ENCODE measurements at regions not wholly inside any gene's neighbourhood (a gene's known extent, or its start where the extent isn't known, plus 50 kb on each side); places are given as distances from the start of the nearest gene placed in this dataset.

GRCh38 chr3:178048768-178049167 lies 487.5 kb upstream of the KCNMB2 start:
- DNase-seq = no peak

DNA sequence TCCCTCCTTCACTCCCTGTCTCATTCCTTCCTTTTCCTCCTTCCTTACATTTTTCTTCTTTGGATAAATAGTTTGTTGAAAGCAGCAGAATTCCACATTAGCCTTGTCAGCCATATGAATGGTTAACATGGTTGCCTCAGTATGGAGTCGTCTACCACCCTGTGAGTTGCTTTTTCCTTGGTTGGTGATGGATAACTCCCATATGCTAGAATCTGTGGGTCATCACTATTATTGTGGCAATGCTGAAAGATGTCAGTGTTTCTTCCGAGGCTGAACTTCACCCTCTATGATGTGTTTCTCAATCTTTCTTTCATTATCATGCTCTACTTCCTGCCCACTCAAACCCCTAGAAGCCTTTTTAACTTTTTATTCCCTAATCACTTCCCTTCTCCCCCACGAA lies 481.8 kb upstream of the KCNMB2 start:
- no peak for DNase-seq

- DNase-seq = no peak
Measured at GRCh38 chr3:178055939-178056338, 480.3 kb upstream of the KCNMB2 start.

DNA sequence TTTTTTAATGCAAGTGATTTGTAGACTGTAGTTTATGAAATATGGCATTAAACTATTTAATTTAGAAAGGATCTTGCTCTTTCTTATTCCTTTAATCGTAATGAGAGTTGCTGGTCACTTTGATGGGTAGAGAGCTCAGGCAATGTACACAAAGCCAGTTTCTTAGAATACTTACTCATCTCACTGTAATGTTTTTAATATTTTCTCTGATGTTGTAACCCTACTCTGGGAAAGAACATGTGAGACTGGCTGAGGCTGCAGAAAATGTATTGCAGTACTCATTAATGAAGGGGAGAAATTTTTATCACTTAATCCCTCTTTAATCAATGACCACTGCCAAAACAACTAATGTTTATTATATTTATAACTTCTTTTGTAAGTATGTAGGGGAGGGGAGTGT lies 479.4 kb upstream of the KCNMB2 start:
- DNase-seq = no peak

- DNase-seq = no peak
Measured at GRCh38 chr3:178058629-178059028, 477.6 kb upstream of the KCNMB2 start.

DNA sequence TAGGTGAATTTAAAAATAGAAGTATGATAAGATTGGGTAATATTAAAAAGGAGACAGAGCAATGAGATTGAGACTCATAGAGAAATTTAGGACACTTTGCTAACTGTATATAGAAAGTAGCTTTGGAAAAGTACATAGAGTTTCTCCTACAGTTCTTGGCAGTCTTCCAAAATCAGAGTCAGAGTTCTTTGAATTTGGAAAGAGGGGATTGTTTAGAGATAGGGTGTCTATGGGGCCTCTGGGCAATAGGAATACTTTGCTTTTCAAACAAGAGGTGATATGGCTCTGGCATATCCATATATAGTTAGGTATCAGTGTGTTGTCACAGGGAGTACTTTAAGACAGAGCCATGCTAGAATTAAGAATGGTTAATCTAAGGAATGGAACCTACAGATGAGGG lies 477.1 kb upstream of the KCNMB2 start:
- no peak for DNase-seq

DNA sequence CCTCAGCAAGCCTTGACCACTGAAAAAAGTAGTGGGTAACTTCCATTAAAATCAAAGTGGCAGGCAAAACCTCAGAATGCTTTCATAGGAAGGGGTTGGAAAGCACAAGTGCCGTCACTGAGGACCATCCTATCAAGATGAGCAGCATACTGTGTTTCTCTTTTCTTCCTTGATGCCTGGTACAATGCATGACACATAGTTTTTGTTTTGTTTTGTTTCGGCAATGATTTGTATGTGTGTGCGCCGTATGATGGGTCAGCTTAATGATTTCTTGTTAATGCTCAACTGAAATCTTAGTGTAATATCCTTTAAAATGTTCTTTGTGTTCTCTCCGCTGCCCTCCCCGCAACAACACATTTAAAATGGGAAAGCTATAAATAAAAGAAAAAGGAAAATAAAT lies 476.4 kb upstream of the KCNMB2 start:
- DNase-seq = no peak

- DNase-seq = no peak
Measured at GRCh38 chr3:178060407-178060806, 475.8 kb upstream of the KCNMB2 start.

DNA sequence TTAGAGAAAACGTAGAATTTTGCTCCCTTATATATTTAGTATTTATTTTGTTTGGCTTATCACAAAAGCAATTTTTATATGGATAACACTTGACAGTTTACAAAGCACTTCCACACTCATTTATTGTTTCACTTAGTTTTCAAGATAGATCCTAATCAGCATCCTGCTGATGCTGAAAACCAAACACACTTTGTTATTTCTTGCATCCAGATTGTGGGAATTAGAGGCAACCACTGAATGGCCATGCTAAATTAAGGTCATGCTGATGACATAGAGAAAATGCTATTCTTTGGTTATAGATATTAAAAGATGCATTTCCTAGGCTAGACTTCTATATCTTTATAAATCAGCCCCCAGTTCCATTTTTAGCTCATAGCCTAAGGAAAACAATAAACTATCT lies 474.1 kb upstream of the KCNMB2 start:
- DNase-seq = no peak

DNA sequence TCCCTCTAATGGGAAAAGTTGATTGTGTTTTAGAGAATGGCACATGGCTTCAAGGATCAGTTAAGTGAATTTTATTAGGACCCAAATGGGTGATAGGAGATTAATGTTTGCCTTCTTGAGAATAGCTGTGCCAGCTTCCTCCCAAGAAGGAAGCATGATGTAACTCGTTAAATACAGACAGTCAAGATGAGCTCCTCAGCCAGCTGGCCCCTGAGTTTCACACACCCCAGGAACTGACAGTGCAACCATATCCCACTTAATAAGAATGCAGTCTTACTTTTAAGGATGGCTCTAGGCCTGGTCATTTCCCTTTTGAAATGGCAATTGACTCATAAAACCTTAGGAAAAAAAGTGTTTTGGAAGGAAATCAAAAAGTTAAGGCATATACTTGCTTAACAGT lies 472.8 kb upstream of the KCNMB2 start:
- DNase-seq = no peak

- no peak for DNase-seq
Measured at GRCh38 chr3:178067721-178068120, 468.5 kb upstream of the KCNMB2 start.

DNA sequence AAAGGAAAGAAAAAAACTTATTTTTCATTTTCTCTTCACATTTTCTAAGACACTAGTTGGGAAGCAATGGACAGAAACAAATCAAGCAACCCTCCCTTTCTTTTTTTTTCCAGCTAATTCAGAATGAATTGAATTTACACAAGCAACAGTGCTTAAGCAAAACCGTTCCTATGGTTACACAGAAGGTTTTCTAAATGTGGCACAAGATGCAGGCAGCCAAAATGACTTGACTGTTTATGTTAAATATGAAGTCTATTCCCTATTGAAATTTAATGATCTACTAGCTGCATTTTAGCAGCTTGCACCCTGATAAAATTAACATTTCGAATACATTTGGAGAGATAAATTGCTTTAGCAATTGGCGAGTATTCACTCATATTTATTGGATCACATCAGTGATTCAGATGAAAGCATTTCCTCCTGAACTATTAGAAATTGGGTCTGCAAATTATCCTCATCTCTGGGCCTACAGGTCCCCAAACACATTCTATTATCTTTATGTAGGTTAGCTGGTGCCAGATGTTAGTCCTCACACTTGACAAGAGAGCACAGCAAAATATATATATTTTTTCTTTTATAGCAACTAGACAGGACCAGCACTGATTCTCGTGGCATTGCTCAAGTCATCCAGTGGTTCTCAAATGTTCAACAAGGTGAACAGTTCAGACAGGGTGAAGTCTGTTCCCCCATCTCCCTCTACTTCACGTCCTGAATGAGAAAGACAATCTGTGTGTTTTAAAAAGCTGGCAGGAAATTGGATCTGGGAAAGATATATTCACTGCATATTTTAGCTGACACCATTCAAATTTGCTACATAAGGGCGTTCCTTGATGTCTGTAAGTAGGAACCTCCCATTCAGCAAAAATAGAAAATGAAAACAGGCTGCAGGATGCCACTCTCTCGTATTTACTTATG lies 463.6 kb upstream of the KCNMB2 start:
- DNase-seq = no peak

GRCh38 chr3:178073366-178073765 lies 462.9 kb upstream of the KCNMB2 start:
- DNase-seq = no peak

DNA sequence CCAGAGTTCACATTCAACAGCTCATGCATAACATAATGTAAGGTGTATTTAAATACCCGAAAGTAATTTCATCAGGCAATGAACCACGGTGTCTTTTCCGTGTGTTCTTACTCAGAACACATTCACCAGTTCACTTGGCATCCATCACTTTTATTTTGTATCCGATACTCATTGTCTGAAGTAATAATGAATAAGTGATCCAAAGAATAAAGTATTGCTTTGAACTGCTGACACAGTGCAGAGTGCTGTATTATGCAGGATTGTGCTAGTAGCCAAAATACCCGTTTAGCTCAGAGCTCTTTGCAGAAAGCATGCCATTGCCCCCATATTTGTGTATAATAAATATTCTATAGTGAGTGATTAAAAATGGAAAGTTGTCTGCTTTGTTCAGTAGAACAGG lies 460.9 kb upstream of the KCNMB2 start:
- no peak for DNase-seq

- no peak for DNase-seq
Measured at GRCh38 chr3:178078953-178079352, 457.3 kb upstream of the KCNMB2 start.

DNA sequence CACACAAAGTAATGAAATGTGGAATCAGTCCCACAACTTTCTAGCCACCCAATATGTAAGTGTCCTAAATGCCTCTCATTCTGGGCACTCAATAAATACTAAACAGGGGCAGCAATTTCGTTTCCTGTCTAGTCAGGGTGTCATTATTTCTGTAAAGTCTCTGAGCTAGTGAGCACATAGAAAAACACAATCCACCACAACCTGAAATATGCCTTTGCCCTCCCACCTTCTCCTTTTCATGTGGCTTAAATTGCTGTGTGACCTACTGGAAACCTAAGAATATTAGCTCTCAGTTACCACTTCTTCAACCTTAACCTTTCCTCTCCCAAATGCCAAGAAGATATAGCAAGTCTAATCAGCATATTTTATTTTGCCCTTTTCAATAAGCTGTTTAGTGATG lies 456.3 kb upstream of the KCNMB2 start:
- no peak for DNase-seq

GRCh38 chr3:178082326-178082906 lies 453.8 kb upstream of the KCNMB2 start:
- no peak for DNase-seq

- peak; percentile 52 for DNase-seq
Measured at GRCh38 chr3:178083906-178084866, 452.1 kb upstream of the KCNMB2 start.

- DNase-seq = peak; percentile 98
Measured at GRCh38 chr3:178084938-178085816, 451.1 kb upstream of the KCNMB2 start.

DNA sequence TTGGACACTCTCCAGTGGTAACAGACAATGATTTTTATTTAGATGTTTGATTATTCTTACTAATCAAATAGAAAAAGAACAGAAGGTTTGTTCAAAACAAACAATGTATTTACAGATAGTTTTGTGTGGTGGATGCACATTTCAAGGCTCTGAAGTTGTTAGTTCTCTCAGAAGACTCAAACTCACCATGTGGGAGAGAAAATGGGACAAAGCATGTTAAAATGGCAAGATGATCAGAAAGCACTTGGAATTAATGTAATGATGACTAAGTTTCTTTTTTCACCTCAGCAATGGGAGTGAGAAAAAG lies 450.5 kb upstream of the KCNMB2 start:
- DNase-seq = no peak

DNA sequence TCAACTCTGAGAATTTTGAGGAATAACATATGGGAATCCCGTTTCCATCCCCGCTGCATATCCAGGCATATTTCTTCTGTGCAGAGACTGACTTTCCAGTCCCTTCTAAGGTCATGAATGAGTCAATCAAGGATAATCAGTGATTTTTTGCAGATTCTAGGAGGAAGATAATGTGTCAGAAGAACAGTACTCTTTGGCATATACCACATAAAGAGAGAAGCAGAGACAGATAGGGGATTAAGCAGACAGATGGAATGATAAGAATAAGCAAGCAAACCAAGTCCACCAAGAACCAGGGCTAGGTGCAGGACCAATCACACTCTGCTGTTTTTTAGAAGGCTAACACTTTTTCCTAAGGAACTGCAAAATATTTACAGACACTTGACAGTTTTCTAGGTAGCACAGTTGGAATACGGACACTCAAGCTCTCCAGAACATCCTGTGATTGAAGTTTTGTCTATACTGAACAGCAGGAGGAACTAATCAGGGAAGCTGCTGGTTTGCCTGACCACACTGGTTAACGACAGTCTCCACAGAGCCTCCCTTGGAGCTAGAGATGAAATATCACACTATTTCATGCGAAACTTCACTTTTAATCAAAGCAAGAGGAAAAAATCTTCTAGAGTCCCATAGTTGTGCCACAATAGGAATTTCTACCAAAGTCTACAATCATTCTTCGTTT lies 450.0 kb upstream of the KCNMB2 start:
- no peak for DNase-seq

DNA sequence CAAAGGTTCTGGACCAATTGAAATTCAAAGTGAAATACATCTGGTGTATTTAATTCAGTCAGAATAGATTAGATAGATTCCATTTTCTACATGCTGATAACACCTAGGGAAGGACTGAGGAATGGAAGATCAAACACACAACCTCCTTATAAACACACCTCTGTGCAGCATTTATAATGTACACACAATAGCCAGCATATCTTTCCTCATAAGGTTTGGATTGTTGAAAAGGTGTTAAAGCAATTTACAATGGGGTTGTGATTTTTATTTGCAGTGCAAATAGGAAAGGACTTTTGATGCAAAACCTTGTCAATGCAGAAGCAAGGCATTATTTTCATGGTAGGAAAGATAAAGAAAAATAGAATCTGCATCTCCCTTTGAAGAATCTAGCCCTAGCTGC lies 448.9 kb upstream of the KCNMB2 start:
- DNase-seq = no peak
